SKM-1 (cell line): ENCODE measurements at regions not wholly inside any gene's neighbourhood (a gene's known extent, or its start where the extent isn't known, plus 50 kb on each side); places are given as distances from the start of the nearest gene placed in this dataset.

Experiments
- DNase-seq: peaks from one replicate; lab custom pipeline; 2025; ENCODE audit not compliant: unreplicated experiment; lab: John Stamatoyannopoulos, UW

DNA sequence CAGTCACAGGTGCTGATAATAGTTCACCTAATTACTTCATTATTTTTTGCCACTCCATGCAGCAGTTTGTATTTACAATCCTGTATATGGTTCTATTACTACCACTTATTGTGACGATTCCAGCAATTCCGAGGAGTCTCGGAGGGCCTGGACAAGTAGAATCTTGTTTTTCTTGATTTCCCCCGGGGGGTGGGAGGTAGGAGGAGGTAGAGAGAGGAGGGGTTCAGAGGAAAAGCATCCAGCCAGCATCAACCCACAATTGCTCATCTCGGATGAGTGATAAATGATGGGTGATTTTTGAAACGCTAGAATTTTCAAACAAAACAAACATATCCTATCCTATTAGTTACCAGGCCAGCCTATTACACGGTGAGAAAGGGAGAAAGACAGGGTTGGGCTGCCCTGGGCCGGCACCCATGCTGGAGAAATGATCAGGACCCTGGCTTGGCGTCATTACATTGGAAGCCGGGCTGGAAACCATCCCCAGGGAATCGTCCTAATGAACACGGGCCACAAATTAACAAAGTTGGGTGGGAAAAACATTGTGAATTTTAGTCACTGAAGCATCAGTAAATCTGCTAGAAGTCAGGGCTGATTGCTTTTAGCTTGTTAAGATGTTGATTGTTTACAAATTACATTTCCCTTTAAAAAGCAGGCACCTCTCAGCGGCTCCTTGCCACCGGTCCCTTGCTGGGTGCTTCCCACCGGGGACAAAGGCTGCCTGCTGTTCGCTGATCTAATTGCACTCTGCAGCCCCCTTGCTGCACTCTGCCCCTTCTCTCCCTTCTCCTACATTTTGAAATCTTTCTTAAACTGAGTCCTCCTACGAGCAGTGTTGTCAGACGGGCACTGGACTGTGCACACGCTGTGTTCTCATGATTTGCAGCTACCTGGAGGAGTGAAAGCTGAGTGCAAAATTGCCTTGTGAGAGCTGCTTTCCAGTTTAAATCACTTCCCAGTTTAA, 95.5 kb downstream of the FAM204A start:
- DNase-seq: no peak

- DNase-seq: no peak
Measured at GRCh38 chr10:118243907-118244306, 98.2 kb downstream of the FAM204A start.

GRCh38 chr10:118241229-118242137, 100.6 kb downstream of the FAM204A start:
- peak; percentile 39 for DNase-seq

DNA sequence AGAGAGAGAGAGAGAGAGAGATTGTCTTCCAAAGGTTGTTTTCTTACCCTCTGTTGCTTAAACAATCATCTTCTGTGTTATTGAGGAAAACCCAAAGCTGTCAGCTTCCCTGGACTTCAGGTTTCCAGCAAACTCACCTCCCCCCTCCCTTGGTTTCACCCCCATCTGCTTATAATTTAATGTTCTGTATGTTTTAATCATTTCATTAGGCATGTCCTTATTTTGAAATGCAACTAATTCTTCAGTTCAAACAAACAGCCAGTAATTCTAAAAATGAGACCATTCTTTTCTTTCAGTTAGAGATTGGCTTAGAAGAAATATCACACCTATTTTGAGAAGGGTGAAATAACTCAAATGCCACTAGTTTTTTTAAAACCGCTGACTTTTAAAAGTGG, 102.9 kb downstream of the FAM204A start:
- DNase-seq: no peak

DNA sequence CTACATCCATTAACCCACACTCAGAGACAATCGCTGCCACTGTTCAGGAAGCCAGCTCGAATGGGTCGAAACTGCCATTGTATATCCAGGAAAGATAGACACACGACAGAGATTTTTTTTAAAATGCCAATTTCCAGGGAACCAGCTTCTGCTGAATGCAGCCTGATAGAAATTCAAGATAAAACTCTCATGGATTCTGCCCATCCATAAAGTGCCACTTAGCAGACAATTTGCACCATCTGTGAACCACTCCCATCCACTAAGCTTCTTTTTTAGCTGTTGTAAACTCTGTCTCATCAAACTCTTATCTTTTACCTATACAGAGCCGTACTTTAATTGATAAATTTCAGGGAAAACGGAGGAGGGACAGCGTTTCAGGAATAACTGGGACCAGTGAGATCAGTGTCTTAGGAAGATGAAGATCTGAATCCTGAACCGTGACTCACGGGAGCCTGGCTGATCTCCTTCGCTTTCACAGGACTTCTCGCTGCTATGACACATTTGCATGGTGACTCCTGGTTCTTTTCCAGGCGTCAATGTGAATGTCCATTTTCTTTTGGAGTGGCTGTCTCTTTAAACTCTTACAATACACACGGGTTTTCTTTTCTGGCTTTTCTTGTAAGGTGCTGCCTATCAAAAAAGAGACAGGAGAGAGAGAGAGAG, 103.4 kb downstream of the FAM204A start:
- no peak for DNase-seq

- DNase-seq: no peak
Measured at GRCh38 chr10:118237930-118238329, 104.2 kb downstream of the FAM204A start.

GRCh38 chr10:118234683-118235082, 107.4 kb downstream of the FAM204A start:
- no peak for DNase-seq

DNA sequence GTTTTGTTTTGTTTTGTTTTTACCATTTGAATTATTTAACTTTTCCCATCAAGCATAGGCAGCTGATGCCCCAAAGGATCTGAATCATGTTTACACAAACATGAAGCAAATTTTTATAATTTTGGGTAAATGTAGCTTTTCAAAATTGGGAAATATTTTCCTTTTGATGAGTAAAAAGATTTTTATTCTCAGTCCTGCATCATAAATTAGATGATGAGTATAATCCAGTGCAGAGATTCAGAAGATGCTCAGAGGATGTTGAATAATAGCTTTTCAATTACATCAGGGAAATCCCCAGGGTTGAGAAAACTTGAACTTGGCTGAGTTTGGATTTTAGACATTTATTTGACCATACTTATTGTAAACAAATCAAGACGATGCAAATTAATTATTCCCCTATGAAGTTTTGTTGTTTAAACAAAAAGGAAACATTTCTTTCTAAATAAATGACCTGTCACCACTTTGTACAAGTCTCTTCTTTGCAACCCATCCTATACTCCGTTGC, 121.7 kb downstream of the FAM204A start:
- DNase-seq: no peak

DNA sequence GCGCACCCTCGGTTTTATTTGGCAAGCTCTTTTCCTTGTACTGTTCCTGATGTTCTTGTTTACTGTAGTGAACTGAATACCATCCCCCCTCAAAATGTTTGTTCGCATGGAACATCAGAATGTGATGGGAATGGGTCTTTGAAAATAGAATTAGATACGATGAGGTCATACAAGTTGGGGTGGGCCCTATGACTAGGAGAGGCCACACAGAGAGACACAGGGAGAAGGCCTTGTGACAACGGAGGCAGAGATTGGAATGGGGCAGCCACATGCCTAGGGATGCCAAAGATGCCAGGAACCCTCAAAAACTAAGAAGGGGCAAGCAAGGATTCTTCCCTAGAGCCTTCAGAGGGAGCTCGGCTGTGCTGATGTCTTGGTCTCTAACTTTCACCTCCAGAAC, 123.6 kb downstream of the FAM204A start:
- no peak for DNase-seq

DNA sequence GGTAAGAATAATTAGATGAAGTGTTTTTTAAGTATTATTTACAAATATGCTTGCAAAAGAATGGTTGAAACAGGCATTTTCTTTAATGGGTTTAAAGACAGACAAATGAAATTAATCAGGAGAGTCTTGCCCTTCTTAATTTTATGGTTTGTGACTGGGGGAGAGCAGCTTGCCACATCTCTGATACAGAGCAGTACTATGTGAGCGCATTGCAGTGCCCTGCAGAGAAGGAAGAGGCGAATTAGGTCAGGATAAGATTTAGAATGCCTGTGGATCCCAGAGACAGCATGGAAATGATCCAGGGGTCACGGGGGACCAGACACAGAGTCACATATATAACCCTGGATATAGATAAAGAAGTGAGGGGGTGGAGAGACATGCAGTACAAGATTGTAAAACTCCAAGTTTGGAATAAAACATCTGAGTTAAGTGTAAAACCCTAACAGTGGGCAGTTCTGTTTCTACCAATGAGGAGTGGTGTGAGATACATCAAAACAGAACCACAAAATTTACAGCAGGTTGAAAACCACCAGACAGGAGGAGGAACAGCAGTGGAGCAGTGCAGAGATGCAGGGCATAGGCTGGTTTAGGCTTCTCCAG, 125.5 kb downstream of the FAM204A start:
- DNase-seq: no peak

DNA sequence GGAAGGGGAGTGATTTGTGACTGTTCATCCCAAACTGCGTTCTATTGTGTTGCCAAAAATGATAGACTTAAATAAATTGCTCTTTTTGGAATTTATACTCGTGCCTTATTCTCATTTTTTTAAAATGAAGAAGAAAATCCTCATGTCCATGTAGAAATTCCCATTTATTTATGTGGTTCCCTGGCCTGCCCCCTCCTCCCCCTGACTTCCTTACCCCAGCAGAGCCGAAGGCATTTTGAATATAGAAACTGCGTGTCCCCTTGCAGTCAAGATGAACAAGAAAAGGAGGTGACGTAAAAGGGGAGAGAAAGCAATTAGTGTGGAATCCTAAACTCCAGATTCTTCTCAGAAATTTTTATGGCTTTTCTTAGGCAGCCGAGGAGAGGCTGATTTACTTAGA, 126.1 kb downstream of the FAM204A start:
- DNase-seq: no peak

DNA sequence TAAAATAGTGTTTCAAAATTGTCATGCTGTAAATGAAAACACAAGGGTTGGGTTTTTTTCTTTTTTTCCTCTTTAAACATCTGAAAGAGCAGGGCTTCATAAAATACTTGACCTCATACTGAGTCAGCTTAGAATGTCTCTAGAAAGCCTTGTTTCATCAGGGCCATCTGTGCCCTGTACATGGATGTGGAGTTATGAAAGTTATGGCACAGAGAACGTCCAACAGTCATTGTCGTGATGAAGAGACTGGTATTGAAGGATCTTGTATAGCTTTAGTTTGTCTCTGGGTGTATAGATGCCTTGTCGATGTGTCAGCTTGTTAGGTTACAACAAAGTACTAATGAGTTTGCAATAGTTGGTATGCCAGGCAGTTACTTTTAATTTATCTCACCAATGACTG, 127.3 kb downstream of the FAM204A start:
- DNase-seq: no peak

DNA sequence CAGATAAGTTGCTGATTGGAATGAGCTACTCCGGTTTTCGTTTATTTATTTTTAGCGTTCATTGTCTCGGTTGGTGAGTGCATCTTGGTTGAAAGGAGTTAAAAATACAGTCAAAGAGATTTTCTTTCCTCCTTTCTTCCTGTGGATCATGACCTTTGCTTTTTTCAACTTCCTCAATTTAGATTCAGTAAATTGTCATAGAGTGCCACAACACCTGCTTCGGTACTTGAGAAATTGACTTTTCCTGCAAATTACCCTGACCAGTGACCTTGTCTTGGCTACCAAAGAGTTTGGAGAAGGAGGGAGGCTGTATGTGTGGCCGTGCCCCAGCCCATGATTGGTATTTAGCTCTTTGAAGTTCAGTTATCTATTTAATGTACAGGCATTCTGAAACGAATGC, 128.7 kb downstream of the FAM204A start:
- DNase-seq: peak; percentile 5

DNA sequence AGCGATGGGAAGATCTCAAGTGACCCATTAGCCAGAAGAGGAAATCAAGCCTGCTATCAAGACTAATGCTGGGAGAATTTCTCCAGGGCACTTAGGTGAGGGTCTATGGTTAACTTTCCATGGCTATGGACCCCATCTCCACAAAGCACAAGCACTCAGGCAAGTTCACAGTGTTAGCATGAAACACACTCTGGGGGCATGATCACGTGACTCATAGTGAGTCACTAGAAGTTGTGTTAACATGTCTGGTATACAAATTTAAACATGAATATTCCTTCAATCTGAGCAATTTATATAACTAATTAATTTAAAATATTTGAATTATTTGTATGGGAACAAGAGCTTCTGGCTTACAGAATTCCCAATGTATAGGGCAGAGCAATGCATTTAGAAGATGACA, 131.8 kb downstream of the FAM204A start:
- DNase-seq: no peak

GRCh38 chr10:118209215-118209614, 132.9 kb downstream of the FAM204A start:
- no peak for DNase-seq

- no peak for DNase-seq
Measured at GRCh38 chr10:118207470-118208007, 134.6 kb downstream of the FAM204A start.

DNA sequence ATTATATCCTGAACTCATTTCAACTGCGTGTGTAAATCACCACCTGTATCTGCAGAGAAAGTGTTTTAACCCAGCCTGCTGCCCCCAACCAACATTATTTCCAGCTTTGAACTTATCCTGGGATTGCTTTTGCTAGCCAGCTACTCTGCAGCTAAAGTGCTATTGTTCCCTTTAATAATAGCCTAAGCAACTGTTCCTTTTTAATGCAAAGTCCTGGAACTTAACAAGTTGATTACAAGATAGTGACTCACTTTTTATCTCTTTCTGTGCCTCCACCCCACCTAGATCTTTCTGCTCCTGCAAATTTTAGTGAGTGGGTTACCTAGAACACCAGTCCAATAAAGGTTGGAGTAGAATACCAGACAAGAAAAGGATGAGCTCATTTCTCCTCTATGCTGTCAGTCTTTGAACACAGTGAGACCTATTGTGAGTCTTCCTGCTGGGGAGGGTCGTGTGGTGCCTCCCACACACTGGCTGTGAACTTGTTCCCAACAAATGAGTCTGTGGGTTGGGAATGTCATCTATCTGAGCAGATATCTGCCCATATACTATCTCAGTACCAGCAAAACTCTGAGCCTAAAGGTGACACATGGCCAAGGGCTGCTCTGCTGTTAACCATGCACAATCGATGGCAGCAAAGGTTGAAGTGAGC, 137.7 kb downstream of the FAM204A start:
- DNase-seq: no peak

GRCh38 chr10:118203461-118203860, 138.7 kb downstream of the FAM204A start:
- DNase-seq: no peak

DNA sequence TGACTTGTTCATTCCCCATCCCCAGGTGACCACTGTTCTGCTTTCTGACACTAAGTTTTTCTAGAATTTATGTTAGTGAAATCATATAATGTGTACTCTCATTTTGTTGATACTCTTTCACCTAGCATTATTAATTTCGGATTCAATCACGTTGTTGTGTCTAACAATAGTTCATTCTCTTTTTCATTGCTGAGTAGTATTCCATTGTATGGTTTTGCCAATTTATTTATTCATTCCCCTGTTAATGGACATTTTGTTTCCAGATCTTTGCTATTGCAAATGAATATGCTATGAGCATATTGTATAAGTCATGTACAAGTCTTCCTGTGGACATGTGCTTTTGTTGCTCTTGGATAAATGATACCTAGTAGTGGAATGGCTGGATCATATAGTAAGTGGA, 146.4 kb downstream of the FAM204A start:
- no peak for DNase-seq

DNA sequence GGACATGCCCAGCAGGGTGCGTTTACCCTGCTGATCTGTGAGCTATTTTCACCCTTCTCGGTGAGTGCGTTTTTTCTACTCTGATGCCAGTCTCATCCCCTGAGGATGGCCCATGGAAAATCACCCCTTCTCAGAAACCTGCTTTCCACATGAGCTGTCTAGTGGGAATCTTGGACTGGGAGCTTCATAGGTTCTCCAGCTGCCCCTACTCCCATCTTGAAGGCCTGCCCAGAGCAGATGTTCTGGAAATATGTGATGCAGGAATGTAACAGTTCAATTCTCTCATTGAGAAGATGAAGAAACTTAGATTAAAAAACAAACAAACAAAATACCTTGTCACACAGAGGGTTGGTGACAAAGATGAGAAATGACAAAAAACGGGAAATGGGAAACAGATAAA, 146.9 kb upstream of the RAB11FIP2 start:
- no peak for DNase-seq
